Activated effector memory CD4-positive, alpha-beta T cell treated with anti-CD3 and anti-CD28 coated beads, Interleukin-2, amount 50 U/mL, for 16 hours (primary cell): ENCODE measurements at regions not wholly inside any gene's neighbourhood (a gene's known extent, or its start where the extent isn't known, plus 50 kb on each side); places are given as distances from the start of the nearest gene placed in this dataset.

Experiments
- DNase-seq: peaks from one replicate; pipeline ENCODE4 v3.0.0-alpha.2; 2020

GRCh38 chr2:238638100-238638981, 209.5 kb upstream of the TWIST2 start:
- DNase-seq: no peak

- no peak for DNase-seq
Measured at GRCh38 chr2:238638982-238639628, 208.8 kb upstream of the TWIST2 start.

- DNase-seq: no peak
Measured at GRCh38 chr2:238640486-238640885, 207.4 kb upstream of the TWIST2 start.

- no peak for DNase-seq
Measured at GRCh38 chr2:238642973-238643372, 204.9 kb upstream of the TWIST2 start.

GRCh38 chr2:238643400-238643907, 204.4 kb upstream of the TWIST2 start:
- DNase-seq: no peak

GRCh38 chr2:238644095-238645081, 203.5 kb upstream of the TWIST2 start:
- no peak for DNase-seq

GRCh38 chr2:238645095-238645494, 202.8 kb upstream of the TWIST2 start:
- DNase-seq: no peak

GRCh38 chr2:238645716-238646115, 202.2 kb upstream of the TWIST2 start:
- no peak for DNase-seq

GRCh38 chr2:238646281-238646680, 201.6 kb upstream of the TWIST2 start:
- DNase-seq: no peak

- DNase-seq: no peak
Measured at GRCh38 chr2:238646803-238647202, 201.1 kb upstream of the TWIST2 start.

- no peak for DNase-seq
Measured at GRCh38 chr2:238649123-238649522, 198.8 kb upstream of the TWIST2 start.

- no peak for DNase-seq
Measured at GRCh38 chr2:238649936-238650518, 197.9 kb upstream of the TWIST2 start.

GRCh38 chr2:238650536-238650935, 197.3 kb upstream of the TWIST2 start:
- no peak for DNase-seq

GRCh38 chr2:238651306-238652052, 196.4 kb upstream of the TWIST2 start:
- no peak for DNase-seq

GRCh38 chr2:238652053-238652770, 195.7 kb upstream of the TWIST2 start:
- DNase-seq: no peak

- DNase-seq: no peak
Measured at GRCh38 chr2:238652771-238653157, 195.1 kb upstream of the TWIST2 start.

- DNase-seq: no peak
Measured at GRCh38 chr2:238653431-238654109, 194.3 kb upstream of the TWIST2 start.

- DNase-seq: no peak
Measured at GRCh38 chr2:238654479-238655197, 193.2 kb upstream of the TWIST2 start.

GRCh38 chr2:238655198-238655860, 192.6 kb upstream of the TWIST2 start:
- DNase-seq: no peak
